H1 (cell line): ENCODE measurements at regions not wholly inside any gene's neighbourhood (a gene's known extent, or its start where the extent isn't known, plus 50 kb on each side); places are given as distances from the start of the nearest gene placed in this dataset.

Source experiments
- CTCF ChIA-PET: fragments of 300-600 bp; sonication (Branson Sonifier 250); formaldehyde crosslinking; loops from one replicate; lab custom pipeline; 2021; ENCODE audit not compliant: partially characterized antibody; lab: Charles Lee
- POLR2A ChIA-PET: fragments of 300-600 bp; sonication (Branson Sonifier 250); formaldehyde crosslinking; loops from one replicate; lab custom pipeline; 2021; ENCODE audit warnings: inconsistent platforms; ENCODE audit not compliant: partially characterized antibody; lab: Charles Lee
- DNase-seq, 2 experiments: peaks; one replicate each; pipeline versions ENCODE4 v3.0.0 to v3.0.0-alpha.2; 2010 to 2022; ENCODE audit warnings: low spot score in 2 of 2, low read depth in 1 of 2, mixed read lengths in 1 of 2
- FAIRE-seq: peaks from 2 replicates; lab custom pipeline; 2011; peaks lifted over from hg19 to GRCh38; lab: Jason Lieb, UNC
- H2AFZ ChIP-seq: 2 replicates; pipeline ENCODE4 v1.8.1; 2012; ENCODE audit warnings: low read length, inconsistent platforms
- H2AK5ac ChIP-seq: 2 replicates; pipeline ENCODE4 v1.6.1; 2013; ENCODE audit warnings: low read depth, low read length
- H2BK120ac ChIP-seq: replicated peaks from 2 replicates; pipeline ENCODE3; 2013; ENCODE audit warnings: low read depth, low read length, inconsistent platforms
- H2BK12ac ChIP-seq: 2 replicates; pipeline ENCODE4 v1.6.1; 2013; ENCODE audit warnings: low read depth, low read length
- H2BK15ac ChIP-seq: 2 replicates; pipeline ENCODE4 v1.6.1; 2013; ENCODE audit warnings: low read length
- H2BK20ac ChIP-seq: 2 replicates; pipeline ENCODE4 v1.6.1; 2013; ENCODE audit warnings: low read length
- H2BK5ac ChIP-seq: 2 replicates; pipeline ENCODE4 v1.6.1; 2013; ENCODE audit warnings: low read depth, low read length
- H3K14ac ChIP-seq: 2 replicates; pipeline ENCODE4 v1.6.1; 2013; ENCODE audit warnings: inconsistent platforms; ENCODE audit not compliant: insufficient read length
- H3K18ac ChIP-seq: 2 replicates; pipeline ENCODE4 v1.6.1; 2013; ENCODE audit warnings: low read length; ENCODE audit errors: extremely low read depth
- H3K23ac ChIP-seq: 2 replicates; pipeline ENCODE4 v1.6.1; 2013; ENCODE audit warnings: inconsistent platforms; ENCODE audit not compliant: insufficient read length
- H3K23me2 ChIP-seq: 2 replicates; pipeline ENCODE4 v1.6.1; 2013; ENCODE audit warnings: low read depth, low read length
- H3K27ac ChIP-seq: 2 replicates; pipeline ENCODE4 v1.6.1; 2011; ENCODE audit warnings: low read depth, low read length, inconsistent platforms
- H3K27me3 ChIP-seq, 4 experiments: replicated peaks in 1 of 4; 1 replicate in 1 of 4; 2 replicates in 3 of 4; pipeline versions ENCODE4 v1.6.1 to v1.8.1; 2011 to 2013; ENCODE audit warnings: low read length in 3 of 4, mild to moderate bottlenecking in 3 of 4, inconsistent platforms in 2 of 4, mixed read lengths in 2 of 4, moderate library complexity in 1 of 4; ENCODE audit not compliant: control insufficient read depth in 3 of 4, insufficient read depth in 3 of 4; ENCODE audit errors: extremely low read depth in 1 of 4
- H3K36me3 ChIP-seq, 4 experiments: 2 replicates each; pipeline versions ENCODE4 v1.6.1 to v1.8.1; 2011 to 2013; ENCODE audit warnings: mild to moderate bottlenecking in 4 of 4, low read length in 3 of 4, moderate library complexity in 2 of 4, control low read depth in 1 of 4, inconsistent platforms in 1 of 4; ENCODE audit not compliant: insufficient read depth in 4 of 4, control insufficient read depth in 2 of 4
- H3K4ac ChIP-seq: replicated peaks from 2 replicates; pipeline ENCODE3; 2013; ENCODE audit warnings: low read length, low read depth, mixed read lengths, inconsistent platforms; ENCODE audit not compliant: insufficient read length
- H3K4me1 ChIP-seq, 4 experiments: replicated peaks in 1 of 4; 1 replicate in 1 of 4; 2 replicates in 3 of 4; pipeline versions ENCODE4 v1.6.1 to v1.8.1; 2011 to 2013; ENCODE audit warnings: low read length in 3 of 4, inconsistent platforms in 2 of 4, mixed read lengths in 1 of 4; ENCODE audit not compliant: insufficient read depth in 4 of 4, control insufficient read depth in 3 of 4
- H3K4me2 ChIP-seq, 2 experiments: 2 replicates each; pipeline versions ENCODE4 v1.6.1 to v1.8.1; 2011 to 2013; ENCODE audit warnings: low read depth in 2 of 2, low read length in 2 of 2, control low read depth in 1 of 2, inconsistent platforms in 1 of 2, mild to moderate bottlenecking in 1 of 2; ENCODE audit not compliant: insufficient read depth in 1 of 2
- H3K4me3 ChIP-seq, 4 experiments: fragments of 200-600, 300-600 bp in 1 of 4; sonication (generic), shearing (Covaris generic), sonication (Bioruptor Twin) in 1 of 4; 2 replicates each; pipeline versions ENCODE4 v1.5.1 to v1.8.1; 2011 to 2016; ENCODE audit warnings: low read length in 4 of 4, low read depth in 3 of 4, control low read depth in 2 of 4, inconsistent platforms in 2 of 4, mild to moderate bottlenecking in 2 of 4, mixed read lengths in 1 of 4, moderate library complexity in 1 of 4; ENCODE audit not compliant: insufficient read depth in 2 of 4; ENCODE audit errors: extremely low read depth in 1 of 4
- H3K56ac ChIP-seq: replicated peaks from 2 replicates; pipeline ENCODE3; 2013; ENCODE audit warnings: low read depth, mild to moderate bottlenecking, mixed read lengths, low read length, inconsistent platforms; ENCODE audit not compliant: insufficient read length
- H3K79me1 ChIP-seq: 2 replicates; pipeline ENCODE4 v1.6.1; 2013; ENCODE audit warnings: low read depth, low read length, control low read depth
- H3K79me2 ChIP-seq, 2 experiments: 2 replicates each; pipeline versions ENCODE4 v1.6.1 to v1.8.1; 2012 to 2013; ENCODE audit warnings: low read length in 2 of 2, mild to moderate bottlenecking in 2 of 2, inconsistent platforms in 1 of 2; ENCODE audit not compliant: insufficient read depth in 2 of 2, control insufficient read depth in 1 of 2
- H3K9ac ChIP-seq, 4 experiments: replicated peaks in 1 of 4; 1 replicate in 1 of 4; 2 replicates in 3 of 4; pipeline versions ENCODE4 v1.6.1 to v1.8.1; 2011 to 2013; ENCODE audit warnings: low read depth in 3 of 4, low read length in 3 of 4, control low read depth in 2 of 4, mild to moderate bottlenecking in 2 of 4, moderate library complexity in 2 of 4, inconsistent platforms in 1 of 4; ENCODE audit errors: extremely low read depth in 1 of 4
- H3K9me3 ChIP-seq, 2 experiments: 2 replicates each; pipeline versions ENCODE4 v1.6.1 to v1.8.1; 2012 to 2013; ENCODE audit warnings: mild to moderate bottlenecking in 2 of 2, moderate library complexity in 2 of 2, control low read depth in 1 of 2, inconsistent platforms in 1 of 2, low read depth in 1 of 2, low read length in 1 of 2, mixed read lengths in 1 of 2; ENCODE audit not compliant: insufficient read depth in 2 of 2
- H4K20me1 ChIP-seq, 2 experiments: replicated peaks in 1 of 2; 2 replicates each; pipeline versions ENCODE3 to v1.8.1; 2011 to 2013; ENCODE audit warnings: inconsistent platforms in 2 of 2, low read length in 2 of 2, mild to moderate bottlenecking in 1 of 2; ENCODE audit not compliant: insufficient read depth in 2 of 2, control insufficient read depth in 1 of 2
- H4K5ac ChIP-seq: 2 replicates; pipeline ENCODE4 v1.6.1; 2013; ENCODE audit warnings: low read length, low read depth, mixed read lengths, inconsistent platforms; ENCODE audit not compliant: insufficient read length
- H4K8ac ChIP-seq: 2 replicates; pipeline ENCODE4 v1.8.0; 2013; ENCODE audit warnings: mild to moderate bottlenecking, moderate library complexity, low read length, inconsistent platforms; ENCODE audit not compliant: insufficient read depth; ENCODE audit errors: extremely low read depth
- H4K91ac ChIP-seq: replicated peaks from 2 replicates; pipeline ENCODE3; 2013; ENCODE audit warnings: low read length, mixed read lengths, inconsistent platforms; ENCODE audit not compliant: insufficient read length
- BRCA1 ChIP-seq: IDR thresholded peaks from 2 replicates; pipeline ENCODE4 v1.6.1; 2012; ENCODE audit warnings: low read depth, low read length, improper control_type of control experiment
- JUND ChIP-seq: IDR thresholded peaks from 2 replicates; pipeline ENCODE4 v1.6.1; 2011; ENCODE audit warnings: mild to moderate bottlenecking, improper control_type of control experiment, low read length
- NRF1 ChIP-seq: IDR thresholded peaks from 2 replicates; pipeline ENCODE4 v1.6.1; 2011; ENCODE audit warnings: mild to moderate bottlenecking, low read depth, low read length, improper control_type of control experiment
- PHF8 ChIP-seq: fragments of 200-600 bp; sonication (generic); conservative IDR thresholded peaks from 2 replicates; pipeline ENCODE4 v1.7.1; 2012; ENCODE audit warnings: low read depth, mild to moderate bottlenecking, inconsistent platforms, low read length, moderate library complexity
- POLR2AphosphoS5 ChIP-seq: IDR thresholded peaks from 2 replicates; pipeline ENCODE4 v1.6.1; 2011; ENCODE audit warnings: low read depth, low read length
- RNF2 ChIP-seq: fragments of 200-900, 300-1000 bp; sonication (generic); IDR thresholded peaks from 2 replicates; pipeline ENCODE4 v1.7.1; 2016; ENCODE audit warnings: borderline replicate concordance, low read depth, mild to moderate bottlenecking, antibody characterized with exemption, low read length; ENCODE audit not compliant: poor library complexity, severe bottlenecking; ENCODE audit errors: missing control alignments
- TBP ChIP-seq: IDR thresholded peaks from 2 replicates; pipeline ENCODE4 v1.6.1; 2011; ENCODE audit warnings: low read depth, low read length, improper control_type of control experiment
- WGBS, 2 experiments: shearing (Covaris generic) in 1 of 2; methylation state at CpG; one replicate each; pipeline versions ENCODE4 v1.1.6 to v1.1.7; 2013 to 2015; ENCODE audit warnings: low lambda C conversion rate in 2 of 2, mixed read lengths in 2 of 2, inconsistent platforms in 1 of 2, low coverage in 1 of 2, missing lambda C conversion rate in 1 of 2; ENCODE audit not compliant: insufficient replicate concordance in 2 of 2, insufficient coverage in 1 of 2, insufficient read length in 1 of 2; ENCODE audit errors: extremely low coverage in 1 of 2, missing lambda C conversion rate in 1 of 2; 5-methylcytosine and 5-hydroxymethylcytosine counted together
- TF ChIP-seq, protein P1 (sequence below): IDR thresholded peaks from 2 replicates; pipeline ENCODE4 v1.6.1; 2011; ENCODE audit warnings: low read length, improper control_type of control experiment

DNA sequence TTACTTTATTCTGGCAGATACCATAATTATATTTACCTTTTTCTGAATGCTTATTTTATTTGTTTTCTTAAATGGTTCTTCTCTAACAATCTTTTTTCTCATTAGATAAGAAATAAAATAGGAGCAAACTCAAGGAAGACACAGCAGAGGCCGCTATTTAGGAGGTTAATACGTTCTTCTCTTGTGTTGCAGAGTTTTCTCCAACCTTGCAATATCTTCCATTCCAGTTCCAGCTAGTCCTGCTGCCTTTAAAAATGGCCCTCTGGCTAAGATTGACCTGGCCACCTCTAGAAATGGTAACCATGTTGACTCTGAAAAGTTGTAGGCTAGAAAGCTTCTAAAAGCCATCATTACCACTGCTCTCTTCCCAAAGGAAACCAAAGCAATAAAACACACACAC is 718.8 kb downstream of the MAT2B start:
- 93% methylated on average over 2 of the region's 2 CpGs; no CpG with 5 or more reads in 1 of the 2 experiments for WGBS, 2 experiments
- H4K5ac ChIP-seq, result no peak overlapping the region

More for the DNA sequence above, 718.8 kb downstream of the MAT2B start:
- Histone ChIP-seq H3K23ac (no peak overlapping the region), H3K4me2 (no peak overlapping the region)
- TF ChIP-seq, protein P1, sequence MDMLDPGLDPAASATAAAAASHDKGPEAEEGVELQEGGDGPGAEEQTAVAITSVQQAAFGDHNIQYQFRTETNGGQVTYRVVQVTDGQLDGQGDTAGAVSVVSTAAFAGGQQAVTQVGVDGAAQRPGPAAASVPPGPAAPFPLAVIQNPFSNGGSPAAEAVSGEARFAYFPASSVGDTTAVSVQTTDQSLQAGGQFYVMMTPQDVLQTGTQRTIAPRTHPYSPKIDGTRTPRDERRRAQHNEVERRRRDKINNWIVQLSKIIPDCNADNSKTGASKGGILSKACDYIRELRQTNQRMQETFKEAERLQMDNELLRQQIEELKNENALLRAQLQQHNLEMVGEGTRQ, result no peak
- TF ChIP-seq POLR2AphosphoS5 (no peak), JUND (no peak), BRCA1 (no peak), NRF1 (no peak), PHF8 (no peak), RNF2 (no peak), TBP (no peak)
- TF ChIP-seq, all 59 proteins: peak for 0
- no peak overlapping the region for H3K56ac ChIP-seq
- no peaks in the 10 kb centered on the region for H3K23me2 ChIP-seq
- H2BK120ac ChIP-seq, result no peak overlapping the region
- no peak overlapping the region for H2BK20ac ChIP-seq
- no peak overlapping the region for H3K27ac ChIP-seq
- H4K20me1 ChIP-seq, result no peaks in the 10 kb centered on the region
- ChIA-PET POLR2A (no interaction called here), CTCF (no interaction called here)
- H3K4me3 ChIP-seq, result no peak overlapping the region
- no peak overlapping the region for H3K9ac ChIP-seq
- H3K79me2 ChIP-seq, result no peaks in the 10 kb centered on the region
- H2AK5ac ChIP-seq, result no peak overlapping the region
- no peaks in the 10 kb centered on the region for H3K4me1 ChIP-seq
- no peak overlapping the region for H4K8ac ChIP-seq
- no peaks in the 10 kb centered on the region for H3K36me3 ChIP-seq
- no peaks in the 10 kb centered on the region for H3K27me3 ChIP-seq
- no peak overlapping the region for H2BK12ac ChIP-seq
- no peak overlapping the region for H2AFZ ChIP-seq
- FAIRE-seq (no peak), DNase-seq (no peak)
- no peak overlapping the region for H3K4ac ChIP-seq
- no peak overlapping the region for H2BK15ac ChIP-seq
- no peak overlapping the region for H2BK5ac ChIP-seq
- 0 out of 4 replicates have a peak, but pooled peaks cover 0 to 3% of the 10 kb centered on the region in 2 experiments for H3K9me3 ChIP-seq
- no peak overlapping the region for H3K14ac ChIP-seq
- no peak overlapping the region for H3K18ac ChIP-seq
- H3K79me1 ChIP-seq, result no peaks in the 10 kb centered on the region
- no peak overlapping the region for H4K91ac ChIP-seq
